OCI-LY1 (cell line): ENCODE measurements at regions not wholly inside any gene's neighbourhood (a gene's known extent, or its start where the extent isn't known, plus 50 kb on each side); places are given as distances from the start of the nearest gene placed in this dataset.

ENCODE experiments used
- EZH2 ChIP-seq: fragments of 200-600 bp; sonication (generic), shearing (Covaris generic); IDR thresholded peaks from 2 replicates; pipeline ENCODE4 v1.8.0; 2017; ENCODE audit warnings: borderline replicate concordance, mixed run types, mild to moderate bottlenecking, antibody characterized with exemption, low read length, moderate library complexity, mixed read lengths
- TF ChIP-seq, protein P1 (sequence below): fragments of 200-600 bp; sonication (generic), shearing (Covaris generic); IDR thresholded peaks from 2 replicates; pipeline ENCODE4 v1.5.1; 2017; ENCODE audit warnings: mild to moderate bottlenecking, antibody characterized with exemption, low read length, moderate library complexity, mixed read lengths

DNA sequence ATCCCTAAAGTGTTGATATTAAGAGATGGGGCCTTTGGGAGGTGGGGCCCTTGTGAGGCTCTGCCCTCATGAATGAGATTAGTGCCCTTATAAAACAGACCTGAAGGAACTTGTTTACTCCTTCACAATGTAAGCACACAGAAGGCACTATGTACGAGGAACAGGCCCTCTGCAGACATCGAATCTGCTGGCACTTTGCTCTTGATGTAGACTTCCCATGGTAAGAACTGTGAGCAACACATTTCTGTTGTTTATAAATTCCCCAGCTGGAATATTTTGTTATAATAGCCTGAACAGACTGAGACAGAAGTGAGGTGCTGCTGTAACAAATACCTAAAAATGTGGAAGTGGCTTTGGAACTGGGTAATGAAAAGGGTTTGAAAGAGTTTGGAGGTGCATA lies 193.2 kb downstream of the TGFB2 start:
- TF ChIP-seq, protein P1, sequence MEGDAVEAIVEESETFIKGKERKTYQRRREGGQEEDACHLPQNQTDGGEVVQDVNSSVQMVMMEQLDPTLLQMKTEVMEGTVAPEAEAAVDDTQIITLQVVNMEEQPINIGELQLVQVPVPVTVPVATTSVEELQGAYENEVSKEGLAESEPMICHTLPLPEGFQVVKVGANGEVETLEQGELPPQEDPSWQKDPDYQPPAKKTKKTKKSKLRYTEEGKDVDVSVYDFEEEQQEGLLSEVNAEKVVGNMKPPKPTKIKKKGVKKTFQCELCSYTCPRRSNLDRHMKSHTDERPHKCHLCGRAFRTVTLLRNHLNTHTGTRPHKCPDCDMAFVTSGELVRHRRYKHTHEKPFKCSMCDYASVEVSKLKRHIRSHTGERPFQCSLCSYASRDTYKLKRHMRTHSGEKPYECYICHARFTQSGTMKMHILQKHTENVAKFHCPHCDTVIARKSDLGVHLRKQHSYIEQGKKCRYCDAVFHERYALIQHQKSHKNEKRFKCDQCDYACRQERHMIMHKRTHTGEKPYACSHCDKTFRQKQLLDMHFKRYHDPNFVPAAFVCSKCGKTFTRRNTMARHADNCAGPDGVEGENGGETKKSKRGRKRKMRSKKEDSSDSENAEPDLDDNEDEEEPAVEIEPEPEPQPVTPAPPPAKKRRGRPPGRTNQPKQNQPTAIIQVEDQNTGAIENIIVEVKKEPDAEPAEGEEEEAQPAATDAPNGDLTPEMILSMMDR: no peak
- TF ChIP-seq EZH2: no peak
